ENCODE measurements at regions not wholly inside any gene's neighbourhood (a gene's known extent, or its start where the extent isn't known, plus 50 kb on each side); places are given as distances from the start of the nearest gene placed in this dataset.

GRCh38 chr13:67299751-67300150 lies 69.6 kb upstream of the PCDH9 start:
- TF ChIP-seq CTCF (IDR thresholded peaks at IDR 0.05 in 8 of 11, conservative IDR thresholded peaks at IDR 0.05 in 3 of 11): no peak
- no peak for TF ChIP-seq POLR2AphosphoS5 (IDR thresholded peaks at IDR 0.05)
- no peak for TF ChIP-seq POLR2A (IDR thresholded peaks at IDR 0.05)
- Histone ChIP-seq H3K4me1 (no peaks in the 10 kb centered on the region), H3K27me3 (replicated peaks in 1 of 7) (no peaks in the 10 kb centered on the region), H3K36me3 (no peaks in the 10 kb centered on the region), H3K9me3 (no peaks in the 10 kb centered on the region), H3K27ac (no peak overlapping the region), H3K4me3 (no peak overlapping the region)
- intact Hi-C loops (cut with DNase I; ENCODE audit: low total_unique reads): no loop called here
- WGBS, 5 donors: 84 to 96% (median 91%) methylated on average over 3 of the region's 3 CpGs
- no peak for DNase-seq

GRCh38 chr13:67299072-67299635 lies 69.0 kb upstream of the PCDH9 start:
- TF ChIP-seq POLR2A (IDR thresholded peaks at IDR 0.05) (no peak), CTCF (IDR thresholded peaks at IDR 0.05 in 8 of 11, conservative IDR thresholded peaks at IDR 0.05 in 3 of 11) (no peak), POLR2AphosphoS5 (IDR thresholded peaks at IDR 0.05) (no peak)
- 67 to 79% (median 74%) methylated on average over 1 of the region's 1 CpG for WGBS, 5 donors
- Histone ChIP-seq H3K36me3 (no peaks in the 10 kb centered on the region), H3K27me3 (replicated peaks in 1 of 7) (no peaks in the 10 kb centered on the region), H3K9me3 (no peaks in the 10 kb centered on the region), H3K4me1 (no peaks in the 10 kb centered on the region), H3K4me3 (no peak overlapping the region), H3K27ac (no peak overlapping the region)
- intact Hi-C loops (cut with DNase I; ENCODE audit: low total_unique reads): no loop called here
- DNase-seq: no peak

GRCh38 chr13:67298297-67298696 lies 68.2 kb upstream of the PCDH9 start:
- no peak for TF ChIP-seq POLR2AphosphoS5 (IDR thresholded peaks at IDR 0.05)
- TF ChIP-seq POLR2A (IDR thresholded peaks at IDR 0.05): no peak
- Histone ChIP-seq H3K4me1 (no peaks in the 10 kb centered on the region), H3K27me3 (replicated peaks in 1 of 7) (no peaks in the 10 kb centered on the region), H3K36me3 (no peaks in the 10 kb centered on the region), H3K9me3 (no peaks in the 10 kb centered on the region), H3K27ac (no peak overlapping the region), H3K4me3 (no peak overlapping the region)
- intact Hi-C loops (cut with DNase I; ENCODE audit: low total_unique reads): no loop called here
- no peak for DNase-seq

- whole genome bisulfite sequencing, 5 donors: 82 to 93% (median 89%) methylated on average over 2 of the region's 2 CpGs
- no peaks in the 10 kb centered on the region for H3K4me1 ChIP-seq
- intact Hi-C loops (cut with DNase I; ENCODE audit: low total_unique reads): no loop called here
- DNase-seq: no peak
- H3K9me3 ChIP-seq: no peaks in the 10 kb centered on the region
- no peak overlapping the region for H3K27ac ChIP-seq
- no peak for TF ChIP-seq POLR2A (IDR thresholded peaks at IDR 0.05)
- no peak for TF ChIP-seq CTCF (IDR thresholded peaks at IDR 0.05 in 8 of 11, conservative IDR thresholded peaks at IDR 0.05 in 3 of 11)
- TF ChIP-seq POLR2AphosphoS5 (IDR thresholded peaks at IDR 0.05): no peak
- no peak overlapping the region for H3K4me3 ChIP-seq
- no peaks in the 10 kb centered on the region for H3K36me3 ChIP-seq
- H3K27me3 ChIP-seq (replicated peaks in 1 of 7): no peaks in the 10 kb centered on the region
Observed at GRCh38 chr13:67296511-67296910, 66.4 kb upstream of the PCDH9 start.

- Histone ChIP-seq H3K36me3 (no peaks in the 10 kb centered on the region), H3K27me3 (replicated peaks in 1 of 7) (no peaks in the 10 kb centered on the region), H3K4me1 (no peaks in the 10 kb centered on the region), H3K4me3 (no peak overlapping the region), H3K27ac (no peak overlapping the region), H3K9me3 (peaks cover 0 to 3% (median 0%) of the 10 kb centered on the region in 8 donors)
- intact Hi-C loops (cut with DNase I; ENCODE audit: low total_unique reads): no loop called here
- TF ChIP-seq POLR2A (IDR thresholded peaks at IDR 0.05) (no peak), POLR2AphosphoS5 (IDR thresholded peaks at IDR 0.05) (no peak), CTCF (IDR thresholded peaks at IDR 0.05 in 8 of 11, conservative IDR thresholded peaks at IDR 0.05 in 3 of 11) (no peak)
- WGBS, 5 donors: 17 to 43% (median 24%) methylated on average over 1 of the region's 1 CpG
- no peak for DNase-seq
Observed at GRCh38 chr13:67292886-67293285, 62.8 kb upstream of the PCDH9 start.

Data from spleen (tissue), 11 donors.